Nucleus accumbens (tissue), 56 donors: ENCODE measurements at regions not wholly inside any gene's neighbourhood (a gene's known extent, or its start where the extent isn't known, plus 50 kb on each side); places are given as distances from the start of the nearest gene placed in this dataset.

ENCODE experiments used
- DNase-seq, 56 donors: peaks; one replicate each; lab custom pipeline; 2025; lab: John Stamatoyannopoulos, UW

DNA sequence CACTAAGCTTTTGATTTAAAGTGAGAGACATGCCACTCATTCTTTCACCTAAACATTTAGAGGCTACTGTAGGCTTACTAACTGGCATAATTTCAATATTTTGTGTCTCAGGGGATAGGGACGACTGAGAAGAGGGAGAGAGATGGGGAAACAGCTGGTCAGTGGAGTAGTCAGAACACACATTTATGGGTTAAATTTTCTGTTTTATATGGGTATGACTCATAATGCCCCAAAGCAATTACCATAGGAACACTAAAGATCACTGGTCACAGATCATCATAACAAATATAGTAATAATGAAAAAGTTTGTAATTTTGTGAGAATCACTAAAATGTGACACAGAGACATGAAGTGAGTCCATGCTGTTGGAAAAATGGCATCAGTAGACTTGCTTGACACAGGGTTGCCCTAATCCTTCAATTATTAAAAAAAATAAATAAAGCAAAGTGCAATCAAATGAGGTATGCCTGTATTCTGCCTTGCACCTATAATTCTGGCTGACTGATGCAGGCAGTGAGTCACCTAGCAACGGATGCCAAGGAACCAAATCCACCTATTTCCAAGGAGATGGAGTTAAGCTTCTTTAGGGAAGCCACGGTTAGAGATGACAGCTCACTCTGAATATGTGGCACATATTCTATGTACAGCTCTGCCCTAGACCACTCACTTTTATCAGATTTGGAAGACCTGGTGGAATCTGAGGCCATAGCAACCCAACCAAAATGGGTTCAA lies 166.1 kb downstream of the MARCHF11 start:
- peak in 27 of 56 donors; percentile 2 to 69 (median 17) for DNase-seq

DNA sequence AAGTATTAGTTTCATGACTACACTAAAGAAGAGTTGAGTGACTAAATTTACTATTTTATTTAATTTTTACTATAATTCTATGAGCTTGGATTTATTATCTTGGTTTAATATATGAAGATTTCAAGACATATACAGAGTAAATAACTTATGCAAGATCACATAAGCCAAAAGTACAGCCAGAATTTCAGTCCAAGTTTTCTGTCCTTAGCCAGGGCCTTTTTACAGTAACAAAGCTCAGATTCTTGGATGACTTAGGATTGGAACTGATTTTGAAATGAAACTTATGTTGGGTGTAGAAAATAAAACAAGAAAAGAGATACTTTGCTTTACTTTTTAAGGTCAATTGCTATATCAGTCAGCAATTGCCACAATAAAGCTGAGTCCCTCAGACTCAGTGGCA lies 170.3 kb downstream of the MARCHF11 start:
- DNase-seq, result no peak

DNA sequence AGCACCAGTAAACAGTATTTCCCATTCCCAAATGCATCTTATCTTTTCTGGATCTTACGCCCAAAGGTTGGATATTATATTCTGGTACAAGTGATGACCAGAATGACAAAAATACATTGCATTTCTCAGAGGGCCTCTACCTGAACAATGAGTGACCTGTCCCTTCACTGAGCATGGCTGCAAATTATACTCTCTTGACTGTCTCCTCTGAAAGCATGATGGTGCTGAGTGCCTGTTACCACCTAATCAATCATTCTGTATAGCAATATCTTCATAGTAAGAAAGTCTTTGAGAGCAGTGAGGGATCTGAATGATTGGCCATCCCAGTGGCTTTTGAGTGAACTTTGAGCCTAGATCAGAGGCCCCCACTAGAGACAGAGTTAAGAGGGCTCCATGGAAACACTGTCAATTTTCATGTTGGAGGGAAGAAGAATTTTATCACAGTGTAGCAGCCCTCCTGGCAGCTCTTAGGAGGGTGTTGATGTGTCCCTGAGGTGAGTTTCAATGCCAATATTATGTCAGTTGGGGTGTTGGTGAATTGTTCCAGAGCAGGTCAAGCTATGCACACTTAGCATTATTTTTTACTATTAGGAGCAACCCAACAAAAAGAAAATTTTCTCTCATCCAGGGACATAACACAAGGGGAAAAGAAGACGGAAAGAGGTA lies 171.7 kb downstream of the MARCHF11 start:
- no peak for DNase-seq

DNA sequence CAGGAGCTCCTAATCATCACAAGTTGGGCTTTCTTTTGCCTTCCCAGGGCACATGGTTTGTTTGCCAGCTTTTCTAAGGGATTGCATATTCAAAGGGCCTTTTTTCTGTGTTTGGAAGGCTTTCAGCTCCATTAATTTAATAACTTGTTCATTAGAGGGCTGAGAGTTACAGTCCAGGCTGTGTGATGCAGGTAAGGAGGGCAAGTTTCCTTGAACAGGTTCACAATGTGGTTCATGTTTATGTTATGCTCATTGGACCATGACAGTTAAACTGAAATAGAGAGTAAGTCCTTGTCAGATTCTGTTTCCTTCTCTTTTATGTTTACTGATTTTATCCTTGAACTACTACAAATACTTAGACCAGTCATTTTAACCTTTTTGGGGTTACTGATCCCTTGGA lies 174.4 kb downstream of the MARCHF11 start:
- no peak for DNase-seq

DNA sequence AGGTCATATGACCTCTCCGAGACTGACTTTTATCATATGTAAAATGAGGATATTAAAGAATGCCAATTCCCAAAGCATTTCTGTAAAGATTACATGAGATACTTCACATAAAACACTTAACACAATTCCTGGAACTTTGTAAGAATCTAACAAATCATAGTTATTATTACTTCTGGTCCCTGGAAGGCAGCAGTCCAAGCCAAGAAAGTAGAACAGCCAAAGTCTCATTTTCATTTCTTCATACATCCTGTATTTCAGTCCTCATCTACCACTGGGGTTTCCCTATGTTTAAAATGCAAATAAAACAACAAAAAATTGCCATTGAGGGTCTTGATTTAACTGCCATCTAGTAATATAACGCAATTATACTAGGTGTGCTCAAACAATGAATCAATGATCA lies 179.5 kb downstream of the MARCHF11 start:
- DNase-seq, result no peak

DNA sequence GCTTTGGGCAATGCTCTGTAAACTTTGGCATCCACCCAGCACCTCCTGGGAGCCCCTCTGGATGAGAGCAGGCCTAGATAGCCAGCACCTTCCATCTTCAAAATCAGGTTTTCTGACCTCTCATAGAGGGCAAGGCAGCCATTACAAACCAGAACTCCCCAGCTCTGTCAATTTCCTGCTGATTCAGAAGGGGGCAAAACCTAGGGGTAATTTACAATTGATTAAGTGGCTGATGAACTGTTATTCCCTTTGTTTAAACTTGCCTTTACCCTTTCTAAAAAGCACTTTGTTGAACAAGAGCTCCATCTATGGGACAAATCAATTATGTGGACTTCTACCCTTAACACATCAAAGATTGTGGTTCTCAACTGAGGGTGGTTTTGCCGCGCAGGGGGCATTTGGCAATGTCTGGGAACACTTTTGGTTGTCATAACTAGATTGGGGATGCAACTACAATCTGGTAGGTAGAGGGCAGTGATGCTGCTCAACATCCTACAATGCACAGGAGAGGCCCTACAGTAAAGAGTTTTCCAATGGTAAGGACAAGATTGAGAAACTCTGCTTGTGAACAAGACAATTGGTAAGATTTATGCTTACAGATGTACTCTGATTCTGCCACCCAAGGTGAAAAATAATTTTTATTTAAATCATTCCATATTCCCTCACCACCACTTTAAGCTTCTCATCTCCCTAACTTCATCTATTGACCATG lies 184.1 kb downstream of the MARCHF11 start:
- DNase-seq, result peak in 1 of 56 donors; percentile 11

DNA sequence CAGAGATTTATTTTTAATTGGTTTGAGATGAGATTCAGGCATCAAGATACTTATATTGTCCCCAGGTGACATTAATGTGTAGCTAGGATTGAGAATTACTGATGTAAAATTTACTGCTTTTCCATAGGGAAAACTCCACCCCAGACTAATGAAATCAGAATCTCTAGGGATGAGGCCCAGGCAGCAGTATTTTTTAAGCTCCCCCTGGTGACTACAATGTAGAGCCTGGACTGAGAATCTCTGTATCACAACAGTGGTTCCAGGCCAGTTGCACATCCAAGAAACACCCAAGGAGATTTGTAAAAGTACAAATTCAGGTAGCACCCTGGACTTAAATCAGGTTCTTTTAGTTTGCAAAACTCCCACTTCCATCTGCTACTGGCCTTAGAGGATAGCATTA lies 185.7 kb downstream of the MARCHF11 start:
- DNase-seq, result no peak

DNA sequence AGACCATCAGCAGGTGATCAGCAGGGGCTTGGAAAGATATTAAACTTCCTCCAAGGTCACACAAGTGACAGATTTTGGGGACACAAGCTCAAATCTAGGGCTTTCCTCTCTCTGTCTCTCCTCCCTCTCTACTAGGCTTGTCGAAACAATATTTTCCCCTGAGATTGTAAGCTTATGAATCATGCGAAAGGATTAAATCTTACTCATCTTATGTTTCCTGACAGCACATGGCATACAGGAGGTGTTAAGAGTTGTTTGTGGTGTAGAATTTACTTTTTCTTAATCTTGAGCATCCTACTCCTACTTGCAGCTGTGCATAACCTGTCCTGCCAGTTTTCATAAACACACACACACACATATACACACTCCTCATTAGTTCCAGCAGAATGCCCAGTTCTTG lies 186.3 kb downstream of the MARCHF11 start:
- DNase-seq, result no peak

DNA sequence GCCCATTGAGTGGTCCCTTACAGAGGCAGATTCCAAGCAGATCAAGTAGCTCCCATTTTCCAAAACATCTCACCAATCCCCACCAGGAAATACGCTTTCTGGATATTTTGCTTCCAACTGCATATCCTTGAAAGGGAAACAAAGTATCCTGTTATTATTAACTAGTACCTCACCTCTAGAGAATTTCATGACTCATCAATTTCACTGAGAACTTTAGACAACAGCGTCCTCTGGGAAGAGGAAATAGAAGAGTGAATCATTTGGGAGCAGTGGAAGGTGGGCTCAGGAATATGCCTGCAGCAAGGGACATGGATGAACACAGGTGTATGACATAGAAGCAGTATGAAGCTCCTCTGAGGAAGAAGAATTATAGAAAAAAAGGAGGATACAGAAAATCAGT lies 186.7 kb downstream of the MARCHF11 start:
- no peak for DNase-seq

DNA sequence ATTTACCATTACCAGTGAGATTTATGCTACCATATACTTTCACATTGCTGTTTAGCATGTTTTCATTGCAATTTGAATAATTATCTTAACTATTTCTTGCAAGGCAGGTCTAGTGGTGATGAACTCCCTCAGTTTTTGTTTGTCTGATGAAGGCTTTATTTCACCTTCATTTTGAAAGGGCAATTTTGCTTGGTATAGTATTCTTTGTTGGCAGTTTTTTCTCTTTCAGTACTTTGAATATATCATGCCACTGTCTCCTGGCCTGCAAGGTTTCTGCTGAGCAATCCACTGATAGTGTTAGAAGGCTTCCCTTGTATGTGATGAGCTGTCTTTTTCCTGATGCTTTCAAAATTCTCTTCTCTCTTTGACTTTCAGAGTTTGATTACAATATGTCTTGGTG lies 188.0 kb downstream of the MARCHF11 start:
- DNase-seq, result no peak
